Aorta (tissue), 5 donors: ENCODE measurements at regions not wholly inside any gene's neighbourhood (a gene's known extent, or its start where the extent isn't known, plus 50 kb on each side); places are given as distances from the start of the nearest gene placed in this dataset.

Experiments used
- ATAC-seq: fragments of 200-7000 bp; cut with Tn5 transposase; one replicate; pipeline ENCODE4 v1.9.1; 2022; ENCODE audit warnings: moderate library complexity; ENCODE audit not compliant: low FRiP score
- DNase-seq, 2 donors: peaks; one replicate each; pipeline ENCODE4 v3.0.0-alpha.2; 2020
- H3K27ac ChIP-seq, 2 donors: one replicate each; pipeline ENCODE4 v1.5.1; 2013; ENCODE audit warnings: low read length in 2 of 2, mild to moderate bottlenecking in 2 of 2, moderate library complexity in 2 of 2, control low read depth in 1 of 2, inconsistent platforms in 1 of 2, low read depth in 1 of 2
- H3K27me3 ChIP-seq, 2 donors: one replicate each; pipeline ENCODE4 v1.6.1; 2013; ENCODE audit warnings: control low read depth in 1 of 2, low read length in 1 of 2, mild to moderate bottlenecking in 1 of 2, moderate library complexity in 1 of 2; ENCODE audit not compliant: insufficient read depth in 2 of 2, control insufficient read depth in 1 of 2
- H3K36me3 ChIP-seq, 2 donors: one replicate each; pipeline ENCODE4 v1.6.1; 2013; ENCODE audit warnings: control low read depth in 1 of 2, low read length in 1 of 2, mild to moderate bottlenecking in 1 of 2; ENCODE audit not compliant: insufficient read depth in 2 of 2, control insufficient read depth in 1 of 2
- H3K4me1 ChIP-seq, 2 donors: one replicate each; pipeline ENCODE4 v1.6.1; 2013; ENCODE audit warnings: low read length in 2 of 2, control low read depth in 1 of 2, mild to moderate bottlenecking in 1 of 2, moderate library complexity in 1 of 2; ENCODE audit not compliant: insufficient read depth in 2 of 2, control insufficient read depth in 1 of 2
- H3K4me3 ChIP-seq, 2 donors: one replicate each; pipeline ENCODE4 v1.5.1; 2013; ENCODE audit warnings: low read length in 2 of 2, control low read depth in 1 of 2, mild to moderate bottlenecking in 1 of 2
- H3K9me3 ChIP-seq: one replicate; pipeline ENCODE4 v1.6.1; 2013; ENCODE audit warnings: mild to moderate bottlenecking, low read length; ENCODE audit not compliant: control insufficient read depth
- WGBS, 2 donors: extraction: QIAGEN DNeasy Blood & Tissue Kit; methylation state at CpG; one replicate each; pipeline ENCODE4 v1.1.7; 2013; 5-methylcytosine and 5-hydroxymethylcytosine counted together
- intact Hi-C, 2 donors: fragments of 100-400 bp; cut with DNase I; formaldehyde crosslinking; loops; one replicate each; pipeline versions ENCODE4 v1.14.2 to v1.15.0; 2022
- donor health status: healthy with polysubstance abuse.
- donor health status: Bipolar disorder and iron deficiency.
- donor health status: DM: no; HTN: no; CAD: no.
- donor health status: DM: no; HTN: no; CAD: no.
- donor health status: DM: yes; HTN: yes; CAD: no.

DNA sequence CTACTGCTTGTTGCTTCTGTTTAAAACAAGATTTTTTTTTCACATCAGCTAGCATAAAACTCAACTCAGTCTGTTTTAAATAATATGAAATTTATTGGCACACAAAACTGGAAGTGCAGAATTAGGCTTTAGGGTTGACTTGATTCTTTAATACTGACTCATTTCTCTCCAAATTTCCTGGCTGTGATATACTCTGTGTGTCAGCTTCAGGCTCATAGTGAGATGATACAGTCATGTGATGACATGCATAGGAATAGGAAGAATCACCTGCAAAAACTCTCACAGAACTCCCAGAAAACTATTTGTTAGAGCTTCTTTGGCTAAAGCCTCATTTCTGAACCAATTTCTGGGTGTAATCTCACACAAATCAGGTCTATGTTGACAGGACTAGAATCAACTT lies 1068.0 kb upstream of the EPHA7 start:
- H3K4me1 ChIP-seq: no peaks in the 10 kb centered on the region
- no peaks in the 10 kb centered on the region for H3K9me3 ChIP-seq
- no peak overlapping the region for H3K4me3 ChIP-seq
- ATAC-seq (no peak), DNase-seq (no peak)
- intact Hi-C loops: no loop called here
- no peak overlapping the region for H3K27ac ChIP-seq
- no peaks in the 10 kb centered on the region for H3K27me3 ChIP-seq
- H3K36me3 ChIP-seq: no peaks in the 10 kb centered on the region

- DNase-seq: no peak
- intact Hi-C loops: no loop called here
- 75 to 78% methylated on average over 3 of the region's 3 CpGs for WGBS, 2 donors
These were observed 1059.0 kb upstream of the EPHA7 start for GRCh38 chr6:94478133-94479005.

DNA sequence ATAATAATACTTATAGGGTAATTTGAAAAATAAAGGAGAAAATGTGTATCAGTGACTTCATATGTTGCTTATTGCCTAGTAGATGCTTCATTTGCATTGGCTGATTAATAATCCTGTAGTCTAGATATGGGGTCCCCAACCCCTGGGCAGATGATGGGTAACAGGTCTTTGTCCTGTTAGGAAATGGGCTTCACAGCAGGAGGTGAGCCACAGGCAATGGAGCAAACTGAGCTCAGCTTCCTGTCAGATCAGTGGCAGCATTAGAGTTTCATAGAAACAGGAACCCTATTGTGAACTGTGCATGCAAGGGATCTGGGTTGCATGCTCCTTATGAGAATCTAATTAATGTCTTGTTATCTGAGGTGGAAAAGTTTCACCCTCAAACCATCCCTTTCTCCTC lies 1049.5 kb upstream of the EPHA7 start:
- intact Hi-C loops: no loop called here
- H3K27ac ChIP-seq: no peak overlapping the region

More at GRCh38 chr6:94478133-94479005, 1059.0 kb upstream of the EPHA7 start:
- Histone ChIP-seq H3K27ac (no peak overlapping the region), H3K9me3 (no peaks in the 10 kb centered on the region), H3K27me3 (no peaks in the 10 kb centered on the region), H3K36me3 (no peaks in the 10 kb centered on the region), H3K4me1 (no peaks in the 10 kb centered on the region), H3K4me3 (no peak overlapping the region)
- no peak for ATAC-seq

DNA sequence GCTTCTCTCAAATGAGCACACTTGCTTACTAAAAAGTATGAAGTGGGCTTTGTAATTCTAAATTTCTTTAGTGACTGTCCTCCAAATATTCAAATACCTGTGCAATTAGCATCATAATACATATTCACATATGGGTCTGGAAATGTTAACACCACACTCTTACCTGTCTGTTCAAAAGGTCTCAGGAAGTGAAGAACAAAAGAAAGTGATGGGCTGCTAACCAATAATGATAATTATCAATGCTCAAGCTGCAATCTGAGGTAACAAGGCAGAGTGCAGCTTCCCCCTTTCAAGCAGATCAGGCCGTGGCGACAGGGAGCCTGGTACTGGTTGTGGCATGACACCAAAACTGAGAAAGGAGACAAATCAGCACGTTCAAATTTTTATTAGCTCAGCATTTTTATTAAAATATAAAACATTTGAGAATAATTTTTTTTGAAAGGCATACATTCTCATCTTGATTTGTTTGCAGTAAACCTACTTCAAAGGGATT lies 1044.7 kb upstream of the EPHA7 start:
- Histone ChIP-seq H3K27ac (no peak overlapping the region), H3K4me1 (no peaks in the 10 kb centered on the region), H3K4me3 (no peak overlapping the region), H3K27me3 (no peaks in the 10 kb centered on the region), H3K9me3 (no peaks in the 10 kb centered on the region), H3K36me3 (no peaks in the 10 kb centered on the region)
- 39 to 40% methylated on average over 3 of the region's 3 CpGs for WGBS, 2 donors
- intact Hi-C loops: no loop called here
- ATAC-seq: no peak
- no peak for DNase-seq

More for the DNA sequence above, 1049.5 kb upstream of the EPHA7 start:
- Histone ChIP-seq H3K4me3 (no peak overlapping the region), H3K27me3 (no peaks in the 10 kb centered on the region), H3K9me3 (no peaks in the 10 kb centered on the region), H3K4me1 (no peaks in the 10 kb centered on the region), H3K36me3 (no peaks in the 10 kb centered on the region)
- DNase-seq (no peak), ATAC-seq (no peak)

DNA sequence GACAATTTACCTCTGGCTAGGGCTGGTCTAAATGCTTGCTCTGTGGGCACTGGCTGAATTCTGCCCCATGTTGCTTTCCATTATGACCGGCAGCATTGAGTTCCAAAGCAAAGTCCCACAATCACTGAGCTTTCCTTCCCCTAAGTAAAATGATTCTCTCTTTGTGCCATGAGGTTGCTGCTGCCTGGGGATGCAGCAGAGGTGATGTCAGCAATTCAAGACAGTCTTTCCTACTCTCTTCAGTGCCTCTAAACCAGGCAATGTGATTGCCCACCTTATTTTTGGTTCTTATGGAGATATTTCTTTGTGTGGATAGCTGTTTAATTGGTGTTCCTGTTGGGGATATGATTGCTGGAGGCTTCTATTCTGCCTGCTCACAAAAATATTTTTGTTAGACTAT lies 1043.9 kb upstream of the EPHA7 start:
- intact Hi-C loops: no loop called here
- ATAC-seq (no peak), DNase-seq (no peak)
- no peaks in the 10 kb centered on the region for H3K4me1 ChIP-seq
- no peak overlapping the region for H3K27ac ChIP-seq
- H3K4me3 ChIP-seq: no peak overlapping the region
- WGBS, 2 donors: 94% methylated on average over 1 of the region's 1 CpG
- H3K27me3 ChIP-seq: no peaks in the 10 kb centered on the region
- H3K36me3 ChIP-seq: no peaks in the 10 kb centered on the region
- no peaks in the 10 kb centered on the region for H3K9me3 ChIP-seq

DNA sequence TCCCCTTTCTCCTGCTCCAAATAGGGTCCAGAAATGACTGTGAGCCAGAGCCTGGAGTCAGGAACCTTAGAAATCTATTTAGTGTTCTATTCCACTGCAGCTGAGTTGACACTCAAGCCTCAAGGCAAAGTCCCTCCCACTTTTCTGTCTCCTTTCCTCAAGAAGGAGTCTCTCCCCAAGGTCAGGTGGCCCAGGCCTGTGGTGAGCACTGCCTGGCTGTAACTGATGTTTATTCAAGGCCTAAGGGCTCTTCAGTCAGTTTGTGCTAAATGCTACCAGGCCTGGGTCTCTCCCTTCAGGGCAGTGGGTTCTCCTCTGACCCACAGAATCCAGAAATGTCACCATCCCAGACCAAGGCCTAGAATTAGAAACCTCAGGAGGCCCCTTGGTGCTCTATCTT lies 1042.9 kb upstream of the EPHA7 start:
- Histone ChIP-seq H3K4me1 (no peaks in the 10 kb centered on the region), H3K27ac (no peak overlapping the region), H3K27me3 (no peaks in the 10 kb centered on the region), H3K4me3 (no peak overlapping the region), H3K9me3 (no peaks in the 10 kb centered on the region), H3K36me3 (no peaks in the 10 kb centered on the region)
- ATAC-seq: no peak
- intact Hi-C loops: no loop called here
- DNase-seq: no peak

- H3K9me3 ChIP-seq: no peaks in the 10 kb centered on the region
- 17 to 20% methylated on average over 2 of the region's 2 CpGs for WGBS, 2 donors
- H3K4me1 ChIP-seq: no peaks in the 10 kb centered on the region
- H3K36me3 ChIP-seq: no peaks in the 10 kb centered on the region
- no peak overlapping the region for H3K4me3 ChIP-seq
- H3K27ac ChIP-seq: no peak overlapping the region
- ATAC-seq (no peak), DNase-seq (no peak)
- H3K27me3 ChIP-seq: no peaks in the 10 kb centered on the region
- intact Hi-C loops: no loop called here
These were observed 1036.9 kb upstream of the EPHA7 start for GRCh38 chr6:94456266-94456665.

- intact Hi-C loops: no loop called here
- 31% methylated on average over 2 of the region's 2 CpGs for WGBS, 2 donors
- no peak for ATAC-seq
These were observed 1034.9 kb upstream of the EPHA7 start for GRCh38 chr6:94454231-94454630.

GRCh38 chr6:94446120-94446519 lies 1026.8 kb upstream of the EPHA7 start:
- H3K9me3 ChIP-seq: no peaks in the 10 kb centered on the region
- H3K4me3 ChIP-seq: no peak overlapping the region
- no peaks in the 10 kb centered on the region for H3K36me3 ChIP-seq
- 75 to 93% methylated on average over 3 of the region's 3 CpGs for WGBS, 2 donors
- H3K4me1 ChIP-seq: no peaks in the 10 kb centered on the region
- no peaks in the 10 kb centered on the region for H3K27me3 ChIP-seq
- DNase-seq (no peak), ATAC-seq (no peak)
- no peak overlapping the region for H3K27ac ChIP-seq
- intact Hi-C loops: no loop called here

More at GRCh38 chr6:94454231-94454630, 1034.9 kb upstream of the EPHA7 start:
- no peaks in the 10 kb centered on the region for H3K4me1 ChIP-seq
- H3K27me3 ChIP-seq: no peaks in the 10 kb centered on the region
- H3K9me3 ChIP-seq: no peaks in the 10 kb centered on the region
- H3K4me3 ChIP-seq: no peak overlapping the region
- no peaks in the 10 kb centered on the region for H3K36me3 ChIP-seq
- DNase-seq: no peak
- no peak overlapping the region for H3K27ac ChIP-seq
